HEK293 (cell line): ENCODE measurements at regions not wholly inside any gene's neighbourhood (a gene's known extent, or its start where the extent isn't known, plus 50 kb on each side); places are given as distances from the start of the nearest gene placed in this dataset.

ENCODE experiments used
- CTCF ChIA-PET: fragments of 350-600 bp; formaldehyde crosslinking; extraction: SDS; loops from one replicate; lab custom pipeline; 2021; ENCODE audit warnings: antibody characterized with exemption; lab: Yijun Ruan, JAX
- POLR2A ChIA-PET: fragments of 300-600 bp; formaldehyde crosslinking; extraction: SDS; loops from one replicate; lab custom pipeline; 2020; ENCODE audit warnings: antibody characterized with exemption, inconsistent platforms; lab: Yijun Ruan, JAX
- H3K27ac ChIP-seq: fragments of 200-500 bp; sonication (Bioruptor generic); 2 replicates; pipeline ENCODE4 v1.5.1; 2014; ENCODE audit warnings: low read depth, low read length, control low read depth, inconsistent platforms; ENCODE audit errors: extremely low read depth
- H3K36me3 ChIP-seq, 2 experiments: fragments of 200-500 bp in 1 of 2; sonication (Bioruptor generic) in 1 of 2; 1 replicate in 1 of 2; 2 replicates in 1 of 2; pipeline ENCODE4 v1.5.1; 2014 to 2017; ENCODE audit warnings: inconsistent platforms in 2 of 2, low read length in 2 of 2; ENCODE audit not compliant: control insufficient read depth in 2 of 2, insufficient read depth in 1 of 2
- H3K4me1 ChIP-seq: fragments of 200-500 bp; sonication (Bioruptor generic); 2 replicates; pipeline ENCODE4 v1.5.1; 2014; ENCODE audit warnings: mild to moderate bottlenecking, low read length, inconsistent platforms; ENCODE audit not compliant: control insufficient read depth, insufficient read depth
- H3K4me3 ChIP-seq: 2 replicates; pipeline ENCODE4 v1.5.1; 2011; ENCODE audit warnings: low read depth, mild to moderate bottlenecking, control low read depth, low read length, moderate library complexity
- H3K9me3 ChIP-seq: fragments of 200-500 bp; sonication (Bioruptor generic); 2 replicates; pipeline ENCODE4 v1.5.1; 2014; ENCODE audit warnings: low read depth, low read length, inconsistent platforms; ENCODE audit not compliant: control insufficient read depth, insufficient read depth
- HOXD13 ChIP-seq: sonication (generic); formaldehyde crosslinking; IDR thresholded peaks from 2 replicates; pipeline ENCODE4 v1.8.0; 2022; ENCODE audit warnings: missing genetic modification reagents, borderline replicate concordance
- IKZF3 ChIP-seq: fragments of 450-650 bp; IDR thresholded peaks from 2 replicates; pipeline ENCODE4 v1.5.0; 2018; ENCODE audit warnings: missing biosample characterization, mild to moderate bottlenecking, missing genetic modification characterization, moderate library complexity
- KLF8 ChIP-seq: fragments of 450-650 bp; formaldehyde crosslinking; IDR thresholded peaks from 2 replicates; pipeline ENCODE4 v1.5.1; 2016; ENCODE audit warnings: missing biosample characterization, missing genetic modification characterization
- REST ChIP-seq: fragments of 450-650 bp; formaldehyde crosslinking; IDR thresholded peaks from 2 replicates; pipeline ENCODE4 v1.5.1; 2016; ENCODE audit warnings: missing biosample characterization, missing genetic modification characterization
- SALL2 ChIP-seq: fragments of 450-650 bp; formaldehyde crosslinking; IDR thresholded peaks from 2 replicates; pipeline ENCODE4 v1.5.0; 2017; ENCODE audit warnings: missing biosample characterization, mild to moderate bottlenecking, missing genetic modification characterization, borderline replicate concordance
- SCRT1 ChIP-seq: fragments of 450-650 bp; formaldehyde crosslinking; IDR thresholded peaks from 2 replicates; pipeline ENCODE4 v1.5.1; 2016; ENCODE audit warnings: missing biosample characterization, missing genetic modification characterization, borderline replicate concordance
- SETDB1 ChIP-seq: IDR thresholded peaks from one replicate; pipeline ENCODE4 v1.6.1; 2017; ENCODE audit warnings: mild to moderate bottlenecking, low read length, moderate library complexity, mixed read lengths; ENCODE audit not compliant: insufficient read length
- SP7 ChIP-seq: fragments of 450-650 bp; formaldehyde crosslinking; IDR thresholded peaks from 2 replicates; pipeline ENCODE4 v1.5.1; 2016; ENCODE audit warnings: missing biosample characterization, missing genetic modification characterization
- YY1 ChIP-seq: fragments of 450-650 bp; formaldehyde crosslinking; IDR thresholded peaks from 2 replicates; pipeline ENCODE4 v1.5.1; 2018; ENCODE audit warnings: missing biosample characterization, missing genetic modification characterization
- ZNF112 ChIP-seq: fragments of 450-650 bp; formaldehyde crosslinking; IDR thresholded peaks from 2 replicates; pipeline ENCODE4 v1.5.0; 2017; ENCODE audit warnings: missing biosample characterization, missing genetic modification characterization
- ZNF548 ChIP-seq: fragments of 450-650 bp; formaldehyde crosslinking; IDR thresholded peaks from 2 replicates; pipeline ENCODE4 v1.5.1; 2016; ENCODE audit warnings: missing biosample characterization, missing genetic modification characterization
- ZNF621 ChIP-seq: fragments of 450-650 bp; formaldehyde crosslinking; IDR thresholded peaks from 2 replicates; pipeline ENCODE4 v1.5.1; 2017; ENCODE audit warnings: missing biosample characterization, missing genetic modification characterization
- ZNF747 ChIP-seq: fragments of 450-650 bp; formaldehyde crosslinking; IDR thresholded peaks from 2 replicates; pipeline ENCODE4 v1.5.1; 2016; ENCODE audit warnings: missing biosample characterization, missing genetic modification characterization
- ZNF768 ChIP-seq: fragments of 450-650 bp; formaldehyde crosslinking; IDR thresholded peaks from 2 replicates; pipeline ENCODE4 v1.5.1; 2018; ENCODE audit warnings: missing biosample characterization, mild to moderate bottlenecking, missing genetic modification characterization
- ZNF777 ChIP-seq: fragments of 450-650 bp; formaldehyde crosslinking; IDR thresholded peaks from 2 replicates; pipeline ENCODE4 v1.5.1; 2017; ENCODE audit warnings: missing biosample characterization, missing genetic modification characterization, borderline replicate concordance
- ZNF792 ChIP-seq: fragments of 450-650 bp; formaldehyde crosslinking; IDR thresholded peaks from 2 replicates; pipeline ENCODE4 v1.5.1; 2016; ENCODE audit warnings: missing biosample characterization, missing genetic modification characterization
- ZNF830 ChIP-seq: fragments of 450-650 bp; IDR thresholded peaks from 2 replicates; pipeline ENCODE4 v1.5.0; 2018; ENCODE audit warnings: missing biosample characterization, missing genetic modification characterization, low read depth, mild to moderate bottlenecking, moderate library complexity
- TF ChIP-seq, protein P1 (sequence below): fragments of 450-650 bp; formaldehyde crosslinking; IDR thresholded peaks from 2 replicates; pipeline ENCODE4 v1.5.1; 2017; ENCODE audit warnings: missing biosample characterization, mild to moderate bottlenecking, missing genetic modification characterization, moderate library complexity
- TF ChIP-seq, protein P2 (sequence below): fragments of 450-650 bp; formaldehyde crosslinking; IDR thresholded peaks from 2 replicates; pipeline ENCODE4 v1.5.1; 2017; ENCODE audit warnings: missing biosample characterization, missing genetic modification characterization

GRCh38 chr9:38316166-38316780 lies 76.2 kb upstream of the ALDH1B1 start (continued):
- TF ChIP-seq SP7 = no peak
- no peak for TF ChIP-seq KLF8 (tag by site-specific recombination)

- no peaks in the 10 kb centered on the region for H3K36me3 ChIP-seq
- TF ChIP-seq IKZF3 (tag by site-specific recombination) (no peak), SETDB1 (no peak), ZNF621 (tag by site-specific recombination) (no peak), ZNF830 (tag by site-specific recombination) (no peak), SALL2 (tag by site-specific recombination) (no peak), HOXD13 (no peak), YY1 (tag by site-specific recombination) (no peak), ZNF768 (tag by site-specific recombination) (no peak), SCRT1 (tag by site-specific recombination) (no peak), ZNF112 (tag by site-specific recombination) (no peak), REST (tag by site-specific recombination) (no peak), ZNF548 (no peak), ZNF747 (tag by site-specific recombination) (no peak), ZNF777 (tag by site-specific recombination) (no peak), ZNF792 (tag by site-specific recombination) (no peak)
- TF ChIP-seq, protein P1, sequence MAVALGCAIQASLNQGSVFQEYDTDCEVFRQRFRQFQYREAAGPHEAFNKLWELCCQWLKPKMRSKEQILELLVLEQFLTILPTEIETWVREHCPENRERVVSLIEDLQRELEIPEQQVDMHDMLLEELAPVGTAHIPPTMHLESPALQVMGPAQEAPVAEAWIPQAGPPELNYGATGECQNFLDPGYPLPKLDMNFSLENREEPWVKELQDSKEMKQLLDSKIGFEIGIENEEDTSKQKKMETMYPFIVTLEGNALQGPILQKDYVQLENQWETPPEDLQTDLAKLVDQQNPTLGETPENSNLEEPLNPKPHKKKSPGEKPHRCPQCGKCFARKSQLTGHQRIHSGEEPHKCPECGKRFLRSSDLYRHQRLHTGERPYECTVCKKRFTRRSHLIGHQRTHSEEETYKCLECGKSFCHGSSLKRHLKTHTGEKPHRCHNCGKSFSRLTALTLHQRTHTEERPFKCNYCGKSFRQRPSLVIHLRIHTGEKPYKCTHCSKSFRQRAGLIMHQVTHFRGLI (tag by site-specific recombination) = no peak
- TF ChIP-seq, protein P2, sequence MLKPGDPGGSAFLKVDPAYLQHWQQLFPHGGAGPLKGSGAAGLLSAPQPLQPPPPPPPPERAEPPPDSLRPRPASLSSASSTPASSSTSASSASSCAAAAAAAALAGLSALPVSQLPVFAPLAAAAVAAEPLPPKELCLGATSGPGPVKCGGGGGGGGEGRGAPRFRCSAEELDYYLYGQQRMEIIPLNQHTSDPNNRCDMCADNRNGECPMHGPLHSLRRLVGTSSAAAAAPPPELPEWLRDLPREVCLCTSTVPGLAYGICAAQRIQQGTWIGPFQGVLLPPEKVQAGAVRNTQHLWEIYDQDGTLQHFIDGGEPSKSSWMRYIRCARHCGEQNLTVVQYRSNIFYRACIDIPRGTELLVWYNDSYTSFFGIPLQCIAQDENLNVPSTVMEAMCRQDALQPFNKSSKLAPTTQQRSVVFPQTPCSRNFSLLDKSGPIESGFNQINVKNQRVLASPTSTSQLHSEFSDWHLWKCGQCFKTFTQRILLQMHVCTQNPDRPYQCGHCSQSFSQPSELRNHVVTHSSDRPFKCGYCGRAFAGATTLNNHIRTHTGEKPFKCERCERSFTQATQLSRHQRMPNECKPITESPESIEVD (tag by site-specific recombination) = no peak
- TF ChIP-seq, all 188 proteins: peak for 0
- ChIA-PET POLR2A (no interaction called here), CTCF (interaction anchor here (0.6 to 0.7 kb wide), 2 partner anchors 217 to 402 kb away, joined by 3 to 5 read pairs; no protein-coding TSS in a partner anchor)
- Histone ChIP-seq H3K9me3 (no peaks in the 10 kb centered on the region), H3K27ac (no peak overlapping the region), H3K4me3 (no peak overlapping the region), H3K4me1 (0 out of 2 replicates have a peak, but pooled peaks cover 3% of the 10 kb centered on the region)
Observed at GRCh38 chr9:38315085-38315595, 77.4 kb upstream of the ALDH1B1 start.
